GM12891 (cell line): ENCODE measurements at regions not wholly inside any gene's neighbourhood (a gene's known extent, or its start where the extent isn't known, plus 50 kb on each side); places are given as distances from the start of the nearest gene placed in this dataset.

Experiments
- POLR2A ChIP-seq: IDR thresholded peaks from 2 replicates; pipeline ENCODE4 v1.6.1; 2011; ENCODE audit warnings: low read depth, low read length, control low read depth
- TAF1 ChIP-seq: IDR thresholded peaks from 2 replicates; pipeline ENCODE4 v1.6.1; 2011; ENCODE audit warnings: low read depth, low read length, control low read depth

DNA sequence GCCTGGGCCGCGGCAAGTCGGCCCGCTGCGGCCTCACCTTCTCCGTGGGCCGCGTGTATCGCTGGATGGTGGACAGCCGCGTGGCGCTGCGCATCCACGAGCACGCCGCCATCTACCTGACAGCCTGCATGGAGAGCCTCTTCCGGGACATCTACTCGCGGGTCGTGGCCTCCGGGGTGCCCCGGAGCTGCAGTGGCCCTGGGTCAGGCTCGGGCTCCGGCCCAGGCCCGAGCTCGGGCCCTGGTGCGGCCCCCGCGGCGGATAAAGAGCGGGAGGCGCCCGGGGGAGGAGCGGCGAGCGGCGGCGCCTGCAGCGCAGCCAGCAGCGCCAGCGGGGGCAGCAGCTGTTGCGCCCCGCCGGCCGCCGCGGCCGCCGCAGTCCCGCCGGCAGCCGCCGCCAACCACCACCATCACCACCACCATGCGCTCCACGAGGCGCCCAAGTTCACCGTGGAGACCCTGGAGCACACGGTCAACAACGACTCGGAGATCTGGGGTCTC lies 226.2 kb upstream of the CRY1 start:
- no peak for TF ChIP-seq POLR2A
- no peak for TF ChIP-seq TAF1
